ENCODE measurements at regions not wholly inside any gene's neighbourhood (a gene's known extent, or its start where the extent isn't known, plus 50 kb on each side); places are given as distances from the start of the nearest gene placed in this dataset.

DNA sequence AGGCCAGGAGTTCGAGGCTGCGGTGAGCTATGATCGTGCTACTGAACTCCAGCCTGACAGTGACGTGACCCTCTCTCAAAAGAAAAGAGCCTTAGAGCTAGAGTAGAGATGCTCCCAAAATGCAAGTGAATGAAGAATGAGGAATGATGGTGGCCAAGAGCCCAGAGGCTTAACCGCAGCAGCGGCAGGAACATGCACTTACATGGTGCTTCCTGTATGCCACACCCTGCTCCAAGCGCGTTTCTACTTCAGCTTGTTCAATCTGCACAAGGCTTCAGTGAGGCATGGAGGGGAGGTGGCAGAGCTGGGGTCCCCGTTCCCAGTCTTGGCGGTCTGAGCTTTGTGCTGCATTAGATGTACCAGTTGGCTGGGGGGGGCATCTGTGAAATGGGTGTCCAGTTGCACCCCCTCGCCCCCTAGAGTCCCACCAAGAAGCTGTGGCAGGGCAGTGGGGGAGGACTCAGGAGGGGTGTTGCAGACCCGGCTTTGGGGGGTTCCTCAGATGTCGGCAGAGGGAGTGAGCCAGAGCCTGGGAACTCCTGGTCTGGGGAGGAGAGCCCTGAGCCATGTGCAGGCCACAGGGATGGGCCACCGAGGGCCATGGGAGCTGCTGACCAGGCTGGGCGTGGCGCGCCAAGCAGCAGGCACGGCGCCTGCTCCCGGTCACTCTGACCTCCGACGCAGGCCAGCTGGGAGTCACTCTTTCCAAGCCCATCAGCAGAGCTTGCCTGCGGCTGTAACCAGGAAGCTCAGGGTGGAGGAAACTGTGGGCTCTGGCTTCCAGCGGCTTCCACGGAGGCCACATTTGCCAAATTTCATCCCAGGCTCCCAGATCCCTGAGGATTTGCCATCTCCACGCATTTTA is 260.1 kb downstream of the PARN start:
- TF ChIP-seq, protein P1, sequence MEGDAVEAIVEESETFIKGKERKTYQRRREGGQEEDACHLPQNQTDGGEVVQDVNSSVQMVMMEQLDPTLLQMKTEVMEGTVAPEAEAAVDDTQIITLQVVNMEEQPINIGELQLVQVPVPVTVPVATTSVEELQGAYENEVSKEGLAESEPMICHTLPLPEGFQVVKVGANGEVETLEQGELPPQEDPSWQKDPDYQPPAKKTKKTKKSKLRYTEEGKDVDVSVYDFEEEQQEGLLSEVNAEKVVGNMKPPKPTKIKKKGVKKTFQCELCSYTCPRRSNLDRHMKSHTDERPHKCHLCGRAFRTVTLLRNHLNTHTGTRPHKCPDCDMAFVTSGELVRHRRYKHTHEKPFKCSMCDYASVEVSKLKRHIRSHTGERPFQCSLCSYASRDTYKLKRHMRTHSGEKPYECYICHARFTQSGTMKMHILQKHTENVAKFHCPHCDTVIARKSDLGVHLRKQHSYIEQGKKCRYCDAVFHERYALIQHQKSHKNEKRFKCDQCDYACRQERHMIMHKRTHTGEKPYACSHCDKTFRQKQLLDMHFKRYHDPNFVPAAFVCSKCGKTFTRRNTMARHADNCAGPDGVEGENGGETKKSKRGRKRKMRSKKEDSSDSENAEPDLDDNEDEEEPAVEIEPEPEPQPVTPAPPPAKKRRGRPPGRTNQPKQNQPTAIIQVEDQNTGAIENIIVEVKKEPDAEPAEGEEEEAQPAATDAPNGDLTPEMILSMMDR (IDR thresholded peaks at IDR 0.05 in 2 of 3, conservative IDR thresholded peaks at IDR 0.05 in 1 of 3; ENCODE audit: insufficient read depth in 2 of 3, low read depth in 1 of 3, low read length in 3 of 3) = no peak
- TF ChIP-seq RBM39 (optimal IDR thresholded peaks at IDR 0.05; ENCODE audit: low read depth, low read length) = no peak
